ENCODE measurements at regions not wholly inside any gene's neighbourhood (a gene's known extent, or its start where the extent isn't known, plus 50 kb on each side); places are given as distances from the start of the nearest gene placed in this dataset.

GRCh38 chrX:15055146-15055930, 182.1 kb downstream of the MOSPD2 start:
- no peak for TF ChIP-seq CTCF (IDR thresholded peaks at IDR 0.05; ENCODE audit: insufficient read depth, low read length, poor library complexity, severe bottlenecking)
- no peak for DNase-seq (ENCODE audit: extremely low read depth, insufficient read length)
- Histone ChIP-seq H3K4me3 (replicated peaks; ENCODE audit: low read depth, low read length) (no peak overlapping the region), H3K27me3 (replicated peaks; ENCODE audit: control insufficient read depth, insufficient read depth, low read length) (no peaks in the 10 kb centered on the region), H3K36me3 (ENCODE audit: control insufficient read depth, insufficient read depth, low read length) (no peaks in the 10 kb centered on the region)

- no peak overlapping the region for H3K4me3 ChIP-seq (replicated peaks; ENCODE audit: low read depth, low read length)
- no peak for DNase-seq (ENCODE audit: extremely low read depth, insufficient read length)
- TF ChIP-seq CTCF (IDR thresholded peaks at IDR 0.05; ENCODE audit: insufficient read depth, low read length, poor library complexity, severe bottlenecking), result no peak
- no peaks in the 10 kb centered on the region for H3K36me3 ChIP-seq (ENCODE audit: control insufficient read depth, insufficient read depth, low read length)
- no peaks in the 10 kb centered on the region for H3K27me3 ChIP-seq (replicated peaks; ENCODE audit: control insufficient read depth, insufficient read depth, low read length)
These were observed 177.2 kb downstream of the MOSPD2 start for GRCh38 chrX:15050395-15050794.

- Histone ChIP-seq H3K4me3 (replicated peaks; ENCODE audit: low read depth, low read length) (no peak overlapping the region), H3K36me3 (ENCODE audit: control insufficient read depth, insufficient read depth, low read length) (no peaks in the 10 kb centered on the region), H3K27me3 (replicated peaks; ENCODE audit: control insufficient read depth, insufficient read depth, low read length) (no peaks in the 10 kb centered on the region)
- no peak for DNase-seq (ENCODE audit: extremely low read depth, insufficient read length)
- TF ChIP-seq CTCF (IDR thresholded peaks at IDR 0.05; ENCODE audit: insufficient read depth, low read length, poor library complexity, severe bottlenecking), result peak; percentile 1
These were observed 170.3 kb downstream of the MOSPD2 start for GRCh38 chrX:15043538-15043937.

DNA sequence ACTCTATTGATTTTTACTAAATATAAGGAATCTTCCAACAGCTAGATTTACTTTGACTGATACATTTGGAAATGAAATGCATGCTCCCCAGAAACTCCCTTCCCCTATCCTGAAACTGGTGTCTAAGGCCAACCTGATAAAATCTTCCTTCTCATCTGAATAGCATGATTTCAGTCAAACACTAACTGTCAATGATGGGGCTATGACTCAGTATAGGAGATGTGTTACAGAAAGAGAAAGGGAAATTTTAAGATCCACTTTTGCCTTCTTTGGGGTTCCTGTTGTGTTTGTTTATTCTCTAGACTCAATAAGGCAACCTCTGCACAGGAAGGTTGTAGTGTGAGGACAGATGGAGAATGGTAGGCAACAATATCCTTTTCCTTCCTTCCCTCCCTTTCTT, 160.7 kb downstream of the MOSPD2 start:
- Histone ChIP-seq H3K27me3 (replicated peaks; ENCODE audit: control insufficient read depth, insufficient read depth, low read length) (no peaks in the 10 kb centered on the region), H3K4me3 (replicated peaks; ENCODE audit: low read depth, low read length) (no peak overlapping the region), H3K36me3 (ENCODE audit: control insufficient read depth, insufficient read depth, low read length) (no peaks in the 10 kb centered on the region)
- no peak for TF ChIP-seq CTCF (IDR thresholded peaks at IDR 0.05; ENCODE audit: insufficient read depth, low read length, poor library complexity, severe bottlenecking)
- DNase-seq (ENCODE audit: extremely low read depth, insufficient read length), result no peak

DNA sequence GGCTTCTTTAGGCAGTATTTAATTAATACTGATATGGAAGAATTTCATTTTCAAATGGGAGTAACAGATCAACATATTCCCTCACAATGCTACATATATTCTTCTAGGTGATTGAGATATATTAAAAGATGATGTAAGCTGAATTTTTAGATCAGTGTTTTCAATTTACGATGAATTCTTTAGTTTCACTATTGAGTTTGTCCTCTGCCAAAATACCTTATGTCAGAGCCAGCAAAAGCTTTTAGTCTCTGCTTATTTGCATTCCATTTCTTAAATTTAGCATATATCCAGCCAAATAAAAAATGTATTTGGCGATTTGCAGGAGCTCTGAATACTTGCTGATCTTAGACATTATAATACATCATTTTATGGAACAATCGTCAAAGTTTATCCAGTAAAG, 144.3 kb downstream of the MOSPD2 start:
- Histone ChIP-seq H3K4me3 (replicated peaks; ENCODE audit: low read depth, low read length) (no peak overlapping the region), H3K36me3 (ENCODE audit: control insufficient read depth, insufficient read depth, low read length) (no peaks in the 10 kb centered on the region), H3K27me3 (replicated peaks; ENCODE audit: control insufficient read depth, insufficient read depth, low read length) (no peaks in the 10 kb centered on the region)
- TF ChIP-seq CTCF (IDR thresholded peaks at IDR 0.05; ENCODE audit: insufficient read depth, low read length, poor library complexity, severe bottlenecking), result no peak
- no peak for DNase-seq (ENCODE audit: extremely low read depth, insufficient read length)

GRCh38 chrX:15016051-15016450, 142.8 kb downstream of the MOSPD2 start:
- no peak for TF ChIP-seq CTCF (IDR thresholded peaks at IDR 0.05; ENCODE audit: insufficient read depth, low read length, poor library complexity, severe bottlenecking)
- H3K27me3 ChIP-seq (replicated peaks; ENCODE audit: control insufficient read depth, insufficient read depth, low read length), result no peaks in the 10 kb centered on the region
- no peaks in the 10 kb centered on the region for H3K36me3 ChIP-seq (ENCODE audit: control insufficient read depth, insufficient read depth, low read length)
- no peak overlapping the region for H3K4me3 ChIP-seq (replicated peaks; ENCODE audit: low read depth, low read length)
- DNase-seq (ENCODE audit: extremely low read depth, insufficient read length), result no peak
